ENCODE measurements at regions not wholly inside any gene's neighbourhood (a gene's known extent, or its start where the extent isn't known, plus 50 kb on each side); places are given as distances from the start of the nearest gene placed in this dataset.
"Not testable (repeated sequence)": the region's sequence is repeated elsewhere in the genome, so short reads cannot be mapped to it uniquely, and the experiment has no call there.

DNA sequence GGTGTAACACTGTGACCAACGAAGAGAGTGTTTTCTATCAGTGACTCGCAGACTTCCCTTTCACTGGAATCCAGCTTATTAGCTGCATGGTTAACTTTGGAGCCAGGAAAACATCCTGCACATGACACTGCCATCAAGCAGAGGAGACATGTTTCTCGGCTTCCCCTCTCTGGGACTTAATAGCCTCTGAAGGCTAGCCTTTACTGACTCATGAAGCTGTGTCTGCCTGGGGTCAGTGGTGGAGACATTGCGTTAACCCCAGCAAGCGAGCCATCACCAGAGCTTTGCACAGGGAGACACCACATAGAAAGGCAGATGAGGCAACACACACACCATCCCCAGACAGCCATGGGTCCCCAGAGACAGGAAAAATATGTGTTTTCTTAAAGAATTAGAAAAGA is 126.9 kb upstream of the PRICKLE1 start (continued):
- TF ChIP-seq, protein P1, sequence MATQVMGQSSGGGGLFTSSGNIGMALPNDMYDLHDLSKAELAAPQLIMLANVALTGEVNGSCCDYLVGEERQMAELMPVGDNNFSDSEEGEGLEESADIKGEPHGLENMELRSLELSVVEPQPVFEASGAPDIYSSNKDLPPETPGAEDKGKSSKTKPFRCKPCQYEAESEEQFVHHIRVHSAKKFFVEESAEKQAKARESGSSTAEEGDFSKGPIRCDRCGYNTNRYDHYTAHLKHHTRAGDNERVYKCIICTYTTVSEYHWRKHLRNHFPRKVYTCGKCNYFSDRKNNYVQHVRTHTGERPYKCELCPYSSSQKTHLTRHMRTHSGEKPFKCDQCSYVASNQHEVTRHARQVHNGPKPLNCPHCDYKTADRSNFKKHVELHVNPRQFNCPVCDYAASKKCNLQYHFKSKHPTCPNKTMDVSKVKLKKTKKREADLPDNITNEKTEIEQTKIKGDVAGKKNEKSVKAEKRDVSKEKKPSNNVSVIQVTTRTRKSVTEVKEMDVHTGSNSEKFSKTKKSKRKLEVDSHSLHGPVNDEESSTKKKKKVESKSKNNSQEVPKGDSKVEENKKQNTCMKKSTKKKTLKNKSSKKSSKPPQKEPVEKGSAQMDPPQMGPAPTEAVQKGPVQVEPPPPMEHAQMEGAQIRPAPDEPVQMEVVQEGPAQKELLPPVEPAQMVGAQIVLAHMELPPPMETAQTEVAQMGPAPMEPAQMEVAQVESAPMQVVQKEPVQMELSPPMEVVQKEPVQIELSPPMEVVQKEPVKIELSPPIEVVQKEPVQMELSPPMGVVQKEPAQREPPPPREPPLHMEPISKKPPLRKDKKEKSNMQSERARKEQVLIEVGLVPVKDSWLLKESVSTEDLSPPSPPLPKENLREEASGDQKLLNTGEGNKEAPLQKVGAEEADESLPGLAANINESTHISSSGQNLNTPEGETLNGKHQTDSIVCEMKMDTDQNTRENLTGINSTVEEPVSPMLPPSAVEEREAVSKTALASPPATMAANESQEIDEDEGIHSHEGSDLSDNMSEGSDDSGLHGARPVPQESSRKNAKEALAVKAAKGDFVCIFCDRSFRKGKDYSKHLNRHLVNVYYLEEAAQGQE (IDR thresholded peaks at IDR 0.05; ENCODE audit: low read depth), result no peak
- TF ChIP-seq SRF (IDR thresholded peaks at IDR 0.05; ENCODE audit: low read depth), result no peak

DNA sequence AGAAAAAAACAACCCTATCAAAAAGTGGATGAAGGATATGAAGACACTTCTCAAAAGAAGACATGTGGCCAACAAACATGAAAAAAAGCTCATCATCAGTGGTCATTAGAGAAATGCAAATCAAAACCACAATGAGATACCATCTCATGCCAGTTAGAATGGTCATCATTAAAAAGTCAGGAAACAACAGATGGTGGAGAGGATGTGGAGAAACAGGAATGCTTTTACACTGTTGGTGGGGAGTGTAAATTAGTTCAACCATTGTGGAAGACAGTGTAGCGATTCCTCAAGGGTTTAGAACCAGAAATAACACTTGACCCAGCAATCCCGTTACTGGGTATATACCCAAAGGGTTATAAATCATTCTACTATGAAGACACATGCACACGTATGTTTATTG is 124.0 kb upstream of the PRICKLE1 start:
- H3K27me3 ChIP-seq (ENCODE audit: insufficient read depth, low read length); CTCF ChIA-PET; intact Hi-C loops (cut with micrococcal nuclease); H3K27ac ChIP-seq (ENCODE audit: low read depth, low read length); H3K79me2 ChIP-seq (ENCODE audit: insufficient read depth, low read length); H3K9ac ChIP-seq (ENCODE audit: low read length); DNase-seq (ENCODE audit: low read depth, low spot score); H3K9me2 ChIP-seq (ENCODE audit: insufficient read depth); H3K9me3 ChIP-seq (ENCODE audit: control insufficient read depth in 1 of 2, insufficient read depth in 1 of 2, low read depth in 1 of 2, low read length in 2 of 2); H4K20me1 ChIP-seq (ENCODE audit: insufficient read depth); RAD21 ChIA-PET (ENCODE audit: low non-redundant PET in 1 of 2, low total read pairs in 2 of 2, uncharacterized antibody in 2 of 2, unreplicated experiment in 2 of 2); POLR2A ChIA-PET; H3K4me2 ChIP-seq (ENCODE audit: low read length); ATAC-seq; H3K36me3 ChIP-seq (ENCODE audit: control insufficient read depth in 1 of 2, insufficient read depth in 2 of 2, low read length in 2 of 2); H2AFZ ChIP-seq (ENCODE audit: low read depth, low read length, poor library complexity, severe bottlenecking); BruUV-seq (replicated peaks); H3K4me1 ChIP-seq (ENCODE audit: control insufficient read depth in 1 of 2, insufficient read depth in 2 of 2, low read length in 2 of 2); H3K4me3 ChIP-seq (replicated peaks in 1 of 2; ENCODE audit: low read depth in 1 of 2, low read length in 2 of 2): not testable (repeated sequence)

DNA sequence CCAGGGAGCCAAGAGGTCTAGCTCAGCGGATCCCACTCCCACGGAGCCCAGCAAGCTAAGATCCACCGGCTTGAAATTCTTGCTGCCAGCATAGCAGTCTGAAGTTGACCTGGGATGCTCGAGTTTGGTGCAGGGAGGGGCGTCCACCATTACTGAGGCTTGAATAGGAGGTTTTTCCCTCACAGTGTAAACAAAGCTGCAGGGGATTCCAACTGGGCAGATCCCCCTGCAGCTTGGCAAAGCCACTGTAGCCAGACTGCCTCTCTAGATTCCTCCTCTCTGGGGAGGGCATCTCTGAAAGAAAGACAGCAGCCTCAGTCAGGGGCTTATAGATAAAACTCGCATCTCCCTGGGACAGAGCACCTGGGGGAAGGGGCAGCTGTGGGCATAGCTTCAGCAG is 118.8 kb upstream of the PRICKLE1 start:
- BruUV-seq (replicated peaks); DNase-seq (ENCODE audit: low read depth, low spot score); intact Hi-C loops (cut with micrococcal nuclease); H3K36me3 ChIP-seq (ENCODE audit: control insufficient read depth in 1 of 2, insufficient read depth in 2 of 2, low read length in 2 of 2); H3K27me3 ChIP-seq (ENCODE audit: insufficient read depth, low read length); H2AFZ ChIP-seq (ENCODE audit: low read depth, low read length, poor library complexity, severe bottlenecking); CTCF ChIA-PET; POLR2A ChIA-PET; H3K9ac ChIP-seq (ENCODE audit: low read length); H3K9me2 ChIP-seq (ENCODE audit: insufficient read depth); H4K20me1 ChIP-seq (ENCODE audit: insufficient read depth); H3K4me1 ChIP-seq (ENCODE audit: control insufficient read depth in 1 of 2, insufficient read depth in 2 of 2, low read length in 2 of 2); H3K9me3 ChIP-seq (ENCODE audit: control insufficient read depth in 1 of 2, insufficient read depth in 1 of 2, low read depth in 1 of 2, low read length in 2 of 2); ATAC-seq; H3K79me2 ChIP-seq (ENCODE audit: insufficient read depth, low read length); H3K4me2 ChIP-seq (ENCODE audit: low read length); RAD21 ChIA-PET (ENCODE audit: low non-redundant PET in 1 of 2, low total read pairs in 2 of 2, uncharacterized antibody in 2 of 2, unreplicated experiment in 2 of 2); H3K27ac ChIP-seq (ENCODE audit: low read depth, low read length); H3K4me3 ChIP-seq (replicated peaks in 1 of 2; ENCODE audit: low read depth in 1 of 2, low read length in 2 of 2): not testable (repeated sequence)
